ENCODE measurements at regions not wholly inside any gene's neighbourhood (a gene's known extent, or its start where the extent isn't known, plus 50 kb on each side); places are given as distances from the start of the nearest gene placed in this dataset.

DNA sequence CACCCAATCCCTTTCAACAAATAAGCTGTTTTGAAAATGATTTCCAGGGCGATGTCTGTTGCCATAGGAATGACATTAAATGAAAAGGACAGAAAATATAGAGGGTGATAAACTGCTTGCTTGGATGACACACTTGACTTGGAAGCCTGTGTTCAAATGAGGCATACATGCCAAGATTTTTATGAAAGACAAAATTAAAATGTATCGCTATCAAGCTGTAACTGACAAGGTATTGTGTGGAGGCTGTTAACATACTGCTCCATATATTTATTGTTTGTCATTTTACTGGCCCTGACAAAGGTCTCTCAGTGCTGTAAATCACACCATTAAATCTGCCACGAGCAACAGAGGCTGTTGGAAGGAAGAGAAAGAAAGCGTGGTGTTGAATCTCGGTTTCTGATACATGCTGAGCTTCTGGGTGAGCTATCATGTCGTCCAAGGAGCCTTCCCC, 456.2 kb upstream of the SALL1 start:
- dilution Hi-C loops (cut with MboI; ENCODE audit: extremely low pct_ligation_motif_present, low sequenced_read_pairs) (no loop called here), intact Hi-C loops (cut with micrococcal nuclease) (no loop called here)
- no TSS peak for BruUV-seq (replicated peaks)
- no peaks in the 10 kb centered on the region for H3K4me1 ChIP-seq (ENCODE audit: control insufficient read depth, extremely low read depth, insufficient read depth, low read length)
- no peak overlapping the region for H3K9ac ChIP-seq (replicated peaks; ENCODE audit: extremely low read depth, insufficient read depth, low read length)
- no peak overlapping the region for H3K4me3 ChIP-seq (replicated peaks in 1 of 3; ENCODE audit: insufficient read depth in 1 of 3, low read depth in 1 of 3, low read length in 3 of 3)
- no peak overlapping the region for H3K4me2 ChIP-seq (ENCODE audit: insufficient read depth, low read length)
- no peaks in the 10 kb centered on the region for H3K27me3 ChIP-seq (ENCODE audit: control insufficient read depth in 2 of 2, insufficient read depth in 2 of 2, low read length in 2 of 2)
- no peak overlapping the region for H2AFZ ChIP-seq (ENCODE audit: low read depth, low read length)
- no peaks in the 10 kb centered on the region for H3K79me2 ChIP-seq (ENCODE audit: control insufficient read depth, insufficient read depth, low read length)
- H3K9me3 ChIP-seq (replicated peaks; ENCODE audit: control insufficient read depth, insufficient read depth, low read length) = no peaks in the 10 kb centered on the region
- H3K36me3 ChIP-seq (ENCODE audit: control insufficient read depth in 2 of 2, extremely low read depth in 1 of 2, insufficient read depth in 2 of 2, low read length in 2 of 2) = no peaks in the 10 kb centered on the region
- ChIA-PET POLR2A (no interaction called here), CTCF (no interaction called here)
- TF ChIP-seq POLR2AphosphoS5 (IDR thresholded peaks at IDR 0.05; ENCODE audit: insufficient read depth, low read depth, low read length) (no peak), JUN (IDR thresholded peaks at IDR 0.05; ENCODE audit: borderline replicate concordance, insufficient read depth, insufficient read length, low read depth) (no peak), EZH2 (IDR thresholded peaks at IDR 0.05; ENCODE audit: borderline replicate concordance, low read depth, low read length, severe bottlenecking) (no peak), FOS (IDR thresholded peaks at IDR 0.05; ENCODE audit: borderline replicate concordance, insufficient read depth, low read length) (no peak), MYC (IDR thresholded peaks at IDR 0.05; ENCODE audit: low read depth, low read length) (no peak), POLR2A (IDR thresholded peaks at IDR 0.05; ENCODE audit: low read depth, low read length) (no peak), GATA2 (IDR thresholded peaks at IDR 0.05; ENCODE audit: insufficient read depth, insufficient read length, low read depth, low read length) (no peak)
- TF ChIP-seq, protein P1, sequence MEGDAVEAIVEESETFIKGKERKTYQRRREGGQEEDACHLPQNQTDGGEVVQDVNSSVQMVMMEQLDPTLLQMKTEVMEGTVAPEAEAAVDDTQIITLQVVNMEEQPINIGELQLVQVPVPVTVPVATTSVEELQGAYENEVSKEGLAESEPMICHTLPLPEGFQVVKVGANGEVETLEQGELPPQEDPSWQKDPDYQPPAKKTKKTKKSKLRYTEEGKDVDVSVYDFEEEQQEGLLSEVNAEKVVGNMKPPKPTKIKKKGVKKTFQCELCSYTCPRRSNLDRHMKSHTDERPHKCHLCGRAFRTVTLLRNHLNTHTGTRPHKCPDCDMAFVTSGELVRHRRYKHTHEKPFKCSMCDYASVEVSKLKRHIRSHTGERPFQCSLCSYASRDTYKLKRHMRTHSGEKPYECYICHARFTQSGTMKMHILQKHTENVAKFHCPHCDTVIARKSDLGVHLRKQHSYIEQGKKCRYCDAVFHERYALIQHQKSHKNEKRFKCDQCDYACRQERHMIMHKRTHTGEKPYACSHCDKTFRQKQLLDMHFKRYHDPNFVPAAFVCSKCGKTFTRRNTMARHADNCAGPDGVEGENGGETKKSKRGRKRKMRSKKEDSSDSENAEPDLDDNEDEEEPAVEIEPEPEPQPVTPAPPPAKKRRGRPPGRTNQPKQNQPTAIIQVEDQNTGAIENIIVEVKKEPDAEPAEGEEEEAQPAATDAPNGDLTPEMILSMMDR (IDR thresholded peaks at IDR 0.05; ENCODE audit: extremely low read depth in 1 of 2, insufficient read depth in 1 of 2, low read depth in 1 of 2, low read length in 2 of 2) = no peak
- TF ChIP-seq, protein P2, sequence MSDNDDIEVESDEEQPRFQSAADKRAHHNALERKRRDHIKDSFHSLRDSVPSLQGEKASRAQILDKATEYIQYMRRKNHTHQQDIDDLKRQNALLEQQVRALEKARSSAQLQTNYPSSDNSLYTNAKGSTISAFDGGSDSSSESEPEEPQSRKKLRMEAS (IDR thresholded peaks at IDR 0.05; ENCODE audit: insufficient read depth, insufficient read length) = no peak
- DNase-seq (ENCODE audit: low read depth, low spot score) (no peak), FAIRE-seq (no peak)
- no peak overlapping the region for H3K27ac ChIP-seq (ENCODE audit: insufficient read depth, low read depth, low read length)
- H3K9me1 ChIP-seq (replicated peaks; ENCODE audit: control insufficient read depth, extremely low read depth, insufficient read depth, low read length) = no peaks in the 10 kb centered on the region
- H4K20me1 ChIP-seq (replicated peaks; ENCODE audit: control insufficient read depth, extremely low read depth, insufficient read depth, low read length) = no peaks in the 10 kb centered on the region

Data from endothelial cell of umbilical vein (primary cell).